H1 (cell line): ENCODE measurements at regions not wholly inside any gene's neighbourhood (a gene's known extent, or its start where the extent isn't known, plus 50 kb on each side); places are given as distances from the start of the nearest gene placed in this dataset.

Experiments
- CTCF ChIA-PET: fragments of 300-600 bp; sonication (Branson Sonifier 250); formaldehyde crosslinking; loops from one replicate; lab custom pipeline; 2021; ENCODE audit not compliant: partially characterized antibody; lab: Charles Lee
- POLR2A ChIA-PET: fragments of 300-600 bp; sonication (Branson Sonifier 250); formaldehyde crosslinking; loops from one replicate; lab custom pipeline; 2021; ENCODE audit warnings: inconsistent platforms; ENCODE audit not compliant: partially characterized antibody; lab: Charles Lee
- DNase-seq, 2 experiments: peaks; one replicate each; pipeline versions ENCODE4 v3.0.0 to v3.0.0-alpha.2; 2010 to 2022; ENCODE audit warnings: low spot score in 2 of 2, low read depth in 1 of 2, mixed read lengths in 1 of 2
- FAIRE-seq: peaks from 2 replicates; lab custom pipeline; 2011; peaks lifted over from hg19 to GRCh38; lab: Jason Lieb, UNC
- H2AFZ ChIP-seq: 2 replicates; pipeline ENCODE4 v1.8.1; 2012; ENCODE audit warnings: low read length, inconsistent platforms
- H2AK5ac ChIP-seq: 2 replicates; pipeline ENCODE4 v1.6.1; 2013; ENCODE audit warnings: low read depth, low read length
- H2BK120ac ChIP-seq: replicated peaks from 2 replicates; pipeline ENCODE3; 2013; ENCODE audit warnings: low read depth, low read length, inconsistent platforms
- H2BK12ac ChIP-seq: 2 replicates; pipeline ENCODE4 v1.6.1; 2013; ENCODE audit warnings: low read depth, low read length
- H2BK15ac ChIP-seq: 2 replicates; pipeline ENCODE4 v1.6.1; 2013; ENCODE audit warnings: low read length
- H2BK20ac ChIP-seq: 2 replicates; pipeline ENCODE4 v1.6.1; 2013; ENCODE audit warnings: low read length
- H2BK5ac ChIP-seq: 2 replicates; pipeline ENCODE4 v1.6.1; 2013; ENCODE audit warnings: low read depth, low read length
- H3K14ac ChIP-seq: 2 replicates; pipeline ENCODE4 v1.6.1; 2013; ENCODE audit warnings: inconsistent platforms; ENCODE audit not compliant: insufficient read length
- H3K18ac ChIP-seq: 2 replicates; pipeline ENCODE4 v1.6.1; 2013; ENCODE audit warnings: low read length; ENCODE audit errors: extremely low read depth
- H3K23ac ChIP-seq: 2 replicates; pipeline ENCODE4 v1.6.1; 2013; ENCODE audit warnings: inconsistent platforms; ENCODE audit not compliant: insufficient read length
- H3K23me2 ChIP-seq: 2 replicates; pipeline ENCODE4 v1.6.1; 2013; ENCODE audit warnings: low read depth, low read length
- H3K27ac ChIP-seq: 2 replicates; pipeline ENCODE4 v1.6.1; 2011; ENCODE audit warnings: low read depth, low read length, inconsistent platforms
- H3K27me3 ChIP-seq, 4 experiments: replicated peaks in 1 of 4; 1 replicate in 1 of 4; 2 replicates in 3 of 4; pipeline versions ENCODE4 v1.6.1 to v1.8.1; 2011 to 2013; ENCODE audit warnings: low read length in 3 of 4, mild to moderate bottlenecking in 3 of 4, inconsistent platforms in 2 of 4, mixed read lengths in 2 of 4, moderate library complexity in 1 of 4; ENCODE audit not compliant: control insufficient read depth in 3 of 4, insufficient read depth in 3 of 4; ENCODE audit errors: extremely low read depth in 1 of 4
- H3K36me3 ChIP-seq, 4 experiments: 2 replicates each; pipeline versions ENCODE4 v1.6.1 to v1.8.1; 2011 to 2013; ENCODE audit warnings: mild to moderate bottlenecking in 4 of 4, low read length in 3 of 4, moderate library complexity in 2 of 4, control low read depth in 1 of 4, inconsistent platforms in 1 of 4; ENCODE audit not compliant: insufficient read depth in 4 of 4, control insufficient read depth in 2 of 4
- H3K4ac ChIP-seq: replicated peaks from 2 replicates; pipeline ENCODE3; 2013; ENCODE audit warnings: low read length, low read depth, mixed read lengths, inconsistent platforms; ENCODE audit not compliant: insufficient read length
- H3K4me1 ChIP-seq, 4 experiments: replicated peaks in 1 of 4; 1 replicate in 1 of 4; 2 replicates in 3 of 4; pipeline versions ENCODE4 v1.6.1 to v1.8.1; 2011 to 2013; ENCODE audit warnings: low read length in 3 of 4, inconsistent platforms in 2 of 4, mixed read lengths in 1 of 4; ENCODE audit not compliant: insufficient read depth in 4 of 4, control insufficient read depth in 3 of 4
- H3K4me2 ChIP-seq, 2 experiments: 2 replicates each; pipeline versions ENCODE4 v1.6.1 to v1.8.1; 2011 to 2013; ENCODE audit warnings: low read depth in 2 of 2, low read length in 2 of 2, control low read depth in 1 of 2, inconsistent platforms in 1 of 2, mild to moderate bottlenecking in 1 of 2; ENCODE audit not compliant: insufficient read depth in 1 of 2
- H3K4me3 ChIP-seq, 4 experiments: fragments of 200-600, 300-600 bp in 1 of 4; sonication (generic), shearing (Covaris generic), sonication (Bioruptor Twin) in 1 of 4; 2 replicates each; pipeline versions ENCODE4 v1.5.1 to v1.8.1; 2011 to 2016; ENCODE audit warnings: low read length in 4 of 4, low read depth in 3 of 4, control low read depth in 2 of 4, inconsistent platforms in 2 of 4, mild to moderate bottlenecking in 2 of 4, mixed read lengths in 1 of 4, moderate library complexity in 1 of 4; ENCODE audit not compliant: insufficient read depth in 2 of 4; ENCODE audit errors: extremely low read depth in 1 of 4
- H3K56ac ChIP-seq: replicated peaks from 2 replicates; pipeline ENCODE3; 2013; ENCODE audit warnings: low read depth, mild to moderate bottlenecking, mixed read lengths, low read length, inconsistent platforms; ENCODE audit not compliant: insufficient read length
- H3K79me1 ChIP-seq: 2 replicates; pipeline ENCODE4 v1.6.1; 2013; ENCODE audit warnings: low read depth, low read length, control low read depth
- H3K79me2 ChIP-seq, 2 experiments: 2 replicates each; pipeline versions ENCODE4 v1.6.1 to v1.8.1; 2012 to 2013; ENCODE audit warnings: low read length in 2 of 2, mild to moderate bottlenecking in 2 of 2, inconsistent platforms in 1 of 2; ENCODE audit not compliant: insufficient read depth in 2 of 2, control insufficient read depth in 1 of 2
- H3K9ac ChIP-seq, 4 experiments: replicated peaks in 1 of 4; 1 replicate in 1 of 4; 2 replicates in 3 of 4; pipeline versions ENCODE4 v1.6.1 to v1.8.1; 2011 to 2013; ENCODE audit warnings: low read depth in 3 of 4, low read length in 3 of 4, control low read depth in 2 of 4, mild to moderate bottlenecking in 2 of 4, moderate library complexity in 2 of 4, inconsistent platforms in 1 of 4; ENCODE audit errors: extremely low read depth in 1 of 4
- H3K9me3 ChIP-seq, 2 experiments: 2 replicates each; pipeline versions ENCODE4 v1.6.1 to v1.8.1; 2012 to 2013; ENCODE audit warnings: mild to moderate bottlenecking in 2 of 2, moderate library complexity in 2 of 2, control low read depth in 1 of 2, inconsistent platforms in 1 of 2, low read depth in 1 of 2, low read length in 1 of 2, mixed read lengths in 1 of 2; ENCODE audit not compliant: insufficient read depth in 2 of 2
- H4K20me1 ChIP-seq, 2 experiments: replicated peaks in 1 of 2; 2 replicates each; pipeline versions ENCODE3 to v1.8.1; 2011 to 2013; ENCODE audit warnings: inconsistent platforms in 2 of 2, low read length in 2 of 2, mild to moderate bottlenecking in 1 of 2; ENCODE audit not compliant: insufficient read depth in 2 of 2, control insufficient read depth in 1 of 2
- H4K5ac ChIP-seq: 2 replicates; pipeline ENCODE4 v1.6.1; 2013; ENCODE audit warnings: low read length, low read depth, mixed read lengths, inconsistent platforms; ENCODE audit not compliant: insufficient read length
- H4K8ac ChIP-seq: 2 replicates; pipeline ENCODE4 v1.8.0; 2013; ENCODE audit warnings: mild to moderate bottlenecking, moderate library complexity, low read length, inconsistent platforms; ENCODE audit not compliant: insufficient read depth; ENCODE audit errors: extremely low read depth
- H4K91ac ChIP-seq: replicated peaks from 2 replicates; pipeline ENCODE3; 2013; ENCODE audit warnings: low read length, mixed read lengths, inconsistent platforms; ENCODE audit not compliant: insufficient read length
- ATF2 ChIP-seq: IDR thresholded peaks from 2 replicates; pipeline ENCODE4 v1.6.1; 2012; ENCODE audit warnings: low read length, inconsistent platforms
- EGR1 ChIP-seq: IDR thresholded peaks from 2 replicates; pipeline ENCODE4 v1.6.1; 2011; ENCODE audit warnings: low read depth, low read length, borderline replicate concordance
- EZH2 ChIP-seq: fragments of 200-600 bp; sonication (generic); IDR thresholded peaks from 2 replicates; pipeline ENCODE4 v1.7.1; 2012; ENCODE audit warnings: low read depth, mild to moderate bottlenecking, moderate library complexity, low read length, inconsistent platforms; ENCODE audit not compliant: severe bottlenecking
- NANOG ChIP-seq: IDR thresholded peaks from 2 replicates; pipeline ENCODE4 v1.6.1; 2011; ENCODE audit warnings: low read length, low read depth, mild to moderate bottlenecking, inconsistent platforms; ENCODE audit not compliant: insufficient read depth, poor library complexity, severe bottlenecking
- POLR2A ChIP-seq, 2 experiments: IDR thresholded peaks; 1 replicate in 1 of 2; 2 replicates in 1 of 2; pipeline ENCODE4 v1.6.1; 2011; ENCODE audit warnings: low read depth in 2 of 2, low read length in 2 of 2, mild to moderate bottlenecking in 2 of 2; ENCODE audit errors: control extremely low read depth in 1 of 2
- POU5F1 ChIP-seq: IDR thresholded peaks from 2 replicates; pipeline ENCODE4 v1.6.1; 2011; ENCODE audit warnings: low read depth, mild to moderate bottlenecking, low read length, moderate library complexity
- RXRA ChIP-seq: IDR thresholded peaks from 2 replicates; pipeline ENCODE4 v1.6.1; 2011; ENCODE audit warnings: low read depth, mild to moderate bottlenecking, low read length, moderate library complexity; ENCODE audit not compliant: insufficient read depth
- WGBS, 2 experiments: shearing (Covaris generic) in 1 of 2; methylation state at CpG; one replicate each; pipeline versions ENCODE4 v1.1.6 to v1.1.7; 2013 to 2015; ENCODE audit warnings: low lambda C conversion rate in 2 of 2, mixed read lengths in 2 of 2, inconsistent platforms in 1 of 2, low coverage in 1 of 2, missing lambda C conversion rate in 1 of 2; ENCODE audit not compliant: insufficient replicate concordance in 2 of 2, insufficient coverage in 1 of 2, insufficient read length in 1 of 2; ENCODE audit errors: extremely low coverage in 1 of 2, missing lambda C conversion rate in 1 of 2; 5-methylcytosine and 5-hydroxymethylcytosine counted together
- TF ChIP-seq, protein P1 (sequence below): IDR thresholded peaks from 2 replicates; pipeline ENCODE4 v1.6.1; 2011; ENCODE audit warnings: low read depth, mild to moderate bottlenecking, low read length; ENCODE audit not compliant: insufficient read depth
- TF ChIP-seq, protein P2 (sequence below): IDR thresholded peaks from 2 replicates; pipeline ENCODE4 v1.6.1; 2012; ENCODE audit warnings: inconsistent platforms

DNA sequence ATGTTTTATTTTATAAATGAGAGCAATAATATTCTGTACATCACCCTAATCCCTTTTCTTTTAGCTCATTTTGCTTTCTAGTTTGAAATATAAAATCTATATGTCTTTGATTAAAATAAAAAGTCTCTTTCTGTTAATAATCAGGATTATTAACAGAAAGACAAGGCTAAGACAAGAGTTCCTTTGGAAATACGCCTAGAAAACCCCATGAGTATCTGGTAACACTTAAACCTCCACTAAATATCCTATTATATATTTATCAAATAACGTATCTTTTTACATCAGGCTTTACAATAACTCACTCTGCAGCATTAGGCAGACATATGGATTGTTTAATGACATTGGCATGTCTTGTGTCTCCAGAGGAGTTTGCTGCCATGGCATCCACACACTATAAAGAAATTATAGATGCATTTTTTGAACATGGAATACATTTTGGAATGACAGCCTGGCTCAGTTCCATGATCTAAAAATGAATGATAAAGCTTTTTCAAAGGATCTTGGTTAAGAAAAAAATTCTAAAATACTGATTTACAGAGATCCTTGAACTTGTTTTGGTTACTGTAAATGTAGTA lies 98.7 kb downstream of the TMEM26 start:
- CTCF ChIA-PET, result no interaction called here
- H3K9me3 ChIP-seq, result peaks cover 2 to 4% of the 10 kb centered on the region in 2 experiments; a peak in 1 of 4 replicates
- no peak overlapping the region for H4K5ac ChIP-seq
- H3K4me2 ChIP-seq, result no peak overlapping the region
- no peak overlapping the region for H3K56ac ChIP-seq
- H3K4me3 ChIP-seq, result no peak overlapping the region
- H3K4me1 ChIP-seq, result no peaks in the 10 kb centered on the region
- H3K27me3 ChIP-seq, result no peaks in the 10 kb centered on the region
- H2BK15ac ChIP-seq, result no peak overlapping the region
- H3K79me2 ChIP-seq, result no peaks in the 10 kb centered on the region
- no peak overlapping the region for H2AK5ac ChIP-seq
- H4K20me1 ChIP-seq, result no peaks in the 10 kb centered on the region
- no peak overlapping the region for H3K4ac ChIP-seq
- H3K14ac ChIP-seq, result no peak overlapping the region
- no peak overlapping the region for H4K91ac ChIP-seq
- no peaks in the 10 kb centered on the region for H3K23me2 ChIP-seq
- H4K8ac ChIP-seq, result no peak overlapping the region
- no peak overlapping the region for H3K18ac ChIP-seq
- WGBS, 2 experiments, result 90% methylated on average over 2 of the region's 2 CpGs; no CpG with 5 or more reads in 1 of the 2 experiments
- H2BK12ac ChIP-seq, result no peak overlapping the region
- no peak overlapping the region for H2BK20ac ChIP-seq
- no peaks in the 10 kb centered on the region for H3K79me1 ChIP-seq
- POLR2A ChIA-PET, result no interaction called here
- H3K36me3 ChIP-seq, result no peaks in the 10 kb centered on the region
- H3K23ac ChIP-seq, result no peak overlapping the region
- no peak for DNase-seq
- TF ChIP-seq ATF2, result no peak
- TF ChIP-seq POU5F1, result no peak
- TF ChIP-seq, protein P1, sequence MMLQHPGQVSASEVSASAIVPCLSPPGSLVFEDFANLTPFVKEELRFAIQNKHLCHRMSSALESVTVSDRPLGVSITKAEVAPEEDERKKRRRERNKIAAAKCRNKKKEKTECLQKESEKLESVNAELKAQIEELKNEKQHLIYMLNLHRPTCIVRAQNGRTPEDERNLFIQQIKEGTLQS, result no peak
- TF ChIP-seq EZH2, result no peak
- no peak for TF ChIP-seq POLR2A (IDR thresholded peaks at IDR 0.05; ENCODE audit: control extremely low read depth in 1 of 2, low read depth in 2 of 2, low read length in 2 of 2)
- TF ChIP-seq EGR1, result no peak
- TF ChIP-seq RXRA, result no peak
- TF ChIP-seq NANOG, result no peak
- TF ChIP-seq, protein P2, sequence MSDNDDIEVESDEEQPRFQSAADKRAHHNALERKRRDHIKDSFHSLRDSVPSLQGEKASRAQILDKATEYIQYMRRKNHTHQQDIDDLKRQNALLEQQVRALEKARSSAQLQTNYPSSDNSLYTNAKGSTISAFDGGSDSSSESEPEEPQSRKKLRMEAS, result no peak
- H3K9ac ChIP-seq, result no peak overlapping the region
- H2BK5ac ChIP-seq, result no peak overlapping the region
- H2AFZ ChIP-seq, result no peak overlapping the region
- no peak overlapping the region for H3K27ac ChIP-seq
- no peak for FAIRE-seq
- no peak overlapping the region for H2BK120ac ChIP-seq
